ENCODE measurements at regions not wholly inside any gene's neighbourhood (a gene's known extent, or its start where the extent isn't known, plus 50 kb on each side); places are given as distances from the start of the nearest gene placed in this dataset.

- TF ChIP-seq CTCF (IDR thresholded peaks at IDR 0.05; ENCODE audit: control insufficient read depth, insufficient read depth, low read depth, low read length, missing control alignments): no peak
- DNase-seq (ENCODE audit: low read depth): no peak
- H3K4me3 ChIP-seq (ENCODE audit: control insufficient read depth, low read depth, low read length): no peak overlapping the region
These were observed 428.6 kb upstream of the FSHR start for GRCh38 chr2:49582946-49583345.

GRCh38 chr2:49577041-49577440, 422.7 kb upstream of the FSHR start:
- H3K4me3 ChIP-seq (ENCODE audit: control insufficient read depth, low read depth, low read length): no peak overlapping the region
- no peak for TF ChIP-seq CTCF (IDR thresholded peaks at IDR 0.05; ENCODE audit: control insufficient read depth, insufficient read depth, low read depth, low read length, missing control alignments)
- DNase-seq (ENCODE audit: low read depth): no peak

- no peak for TF ChIP-seq CTCF (IDR thresholded peaks at IDR 0.05; ENCODE audit: control insufficient read depth, insufficient read depth, low read depth, low read length, missing control alignments)
- H3K4me3 ChIP-seq (ENCODE audit: control insufficient read depth, low read depth, low read length): no peak overlapping the region
These were observed 414.9 kb upstream of the FSHR start for GRCh38 chr2:49569176-49569575.

GRCh38 chr2:49567811-49568600, 413.7 kb upstream of the FSHR start:
- no peak overlapping the region for H3K4me3 ChIP-seq (ENCODE audit: control insufficient read depth, low read depth, low read length)
- DNase-seq (ENCODE audit: low read depth): no peak
- no peak for TF ChIP-seq CTCF (IDR thresholded peaks at IDR 0.05; ENCODE audit: control insufficient read depth, insufficient read depth, low read depth, low read length, missing control alignments)

More at GRCh38 chr2:49569176-49569575, 414.9 kb upstream of the FSHR start:
- no peak for DNase-seq (ENCODE audit: low read depth)

GRCh38 chr2:49567021-49567420, 412.7 kb upstream of the FSHR start:
- H3K4me3 ChIP-seq (ENCODE audit: control insufficient read depth, low read depth, low read length): no peak overlapping the region
- TF ChIP-seq CTCF (IDR thresholded peaks at IDR 0.05; ENCODE audit: control insufficient read depth, insufficient read depth, low read depth, low read length, missing control alignments): no peak
- no peak for DNase-seq (ENCODE audit: low read depth)

- TF ChIP-seq CTCF (IDR thresholded peaks at IDR 0.05; ENCODE audit: control insufficient read depth, insufficient read depth, low read depth, low read length, missing control alignments): no peak
- H3K4me3 ChIP-seq (ENCODE audit: control insufficient read depth, low read depth, low read length): no peak overlapping the region
- no peak for DNase-seq (ENCODE audit: low read depth)
These were observed 399.3 kb upstream of the FSHR start for GRCh38 chr2:49553658-49554057.
